ENCODE measurements at regions not wholly inside any gene's neighbourhood (a gene's known extent, or its start where the extent isn't known, plus 50 kb on each side); places are given as distances from the start of the nearest gene placed in this dataset.
"Not testable (repeated sequence)": the region's sequence is repeated elsewhere in the genome, so short reads cannot be mapped to it uniquely, and the experiment has no call there.

DNA sequence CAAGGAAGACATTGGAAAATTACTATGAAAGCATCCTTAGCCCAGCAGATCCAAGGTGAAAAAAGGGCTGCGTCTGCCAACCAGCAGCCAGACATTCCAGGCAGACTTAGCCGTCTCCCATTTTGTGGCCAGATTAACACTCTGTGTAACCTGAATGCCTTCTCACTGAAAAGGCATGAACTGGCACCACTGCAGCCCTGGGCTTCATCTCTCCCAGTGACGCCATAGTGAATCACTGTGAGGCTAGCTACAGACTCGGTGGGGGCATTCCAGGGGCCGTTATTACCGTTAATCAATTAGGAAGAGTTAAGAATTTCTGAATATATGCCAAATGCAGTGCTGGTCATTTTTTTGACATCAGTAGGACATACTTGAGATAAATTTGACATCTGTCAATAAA lies 627.4 kb downstream of the LMO4 start:
- DNase-seq (ENCODE audit: low read depth), result peak; percentile 98

DNA sequence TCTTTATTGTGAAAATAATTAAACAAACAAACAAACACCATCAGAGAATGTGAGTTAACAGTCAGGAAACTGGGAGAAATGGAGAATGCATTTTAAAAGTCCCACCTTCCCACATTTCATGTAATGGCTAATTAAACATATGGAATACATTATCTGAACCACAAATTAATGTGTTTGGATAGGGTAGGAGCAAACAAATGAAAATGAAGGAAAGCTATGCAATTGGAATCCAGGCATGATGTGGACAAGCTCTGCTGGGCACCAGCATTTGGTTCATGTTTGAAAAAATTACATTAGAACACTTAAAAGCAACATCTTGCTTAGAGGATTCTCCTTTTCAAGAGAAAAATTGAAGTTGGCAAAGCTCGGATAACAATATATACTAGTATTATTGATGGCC lies 628.1 kb downstream of the LMO4 start:
- DNase-seq (ENCODE audit: low read depth), result no peak

DNA sequence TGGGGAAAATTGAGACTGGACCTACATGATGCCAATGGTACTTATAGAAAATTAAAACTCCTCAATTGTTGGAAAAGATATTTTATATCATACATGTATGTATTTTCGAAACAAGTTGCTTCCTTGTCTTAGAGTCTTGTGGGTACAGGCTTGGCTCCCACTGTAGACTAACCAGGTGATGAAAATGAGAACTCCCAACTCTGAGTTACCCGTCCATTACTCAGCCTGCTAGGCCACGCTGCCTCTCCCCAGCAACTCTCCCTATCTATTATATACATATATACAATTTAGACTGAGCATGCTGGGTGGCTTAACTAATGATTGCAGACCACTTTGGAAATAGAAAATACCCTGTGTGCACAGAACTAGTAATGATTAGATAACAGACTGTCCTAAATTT lies 628.7 kb downstream of the LMO4 start:
- DNase-seq (ENCODE audit: low read depth), result no peak

DNA sequence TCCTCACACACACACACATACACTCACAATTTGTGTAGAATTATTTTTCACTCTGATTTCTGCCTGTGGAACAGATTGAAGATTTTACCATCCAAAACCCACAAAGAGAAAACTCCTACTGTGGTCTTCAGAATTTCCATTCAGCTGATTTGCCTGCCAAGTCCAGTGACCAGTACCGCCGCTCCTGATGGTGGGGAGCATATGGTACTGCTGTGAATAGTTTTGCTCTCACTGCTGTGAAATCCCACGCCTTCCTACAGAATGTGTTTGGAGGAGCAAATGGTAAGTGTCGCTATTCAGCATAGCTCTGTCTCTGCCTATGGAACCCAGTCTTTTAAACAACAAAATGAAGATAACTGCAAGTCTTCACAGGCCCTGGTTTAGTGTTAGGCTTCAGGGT lies 629.5 kb downstream of the LMO4 start:
- no peak for DNase-seq (ENCODE audit: low read depth)

DNA sequence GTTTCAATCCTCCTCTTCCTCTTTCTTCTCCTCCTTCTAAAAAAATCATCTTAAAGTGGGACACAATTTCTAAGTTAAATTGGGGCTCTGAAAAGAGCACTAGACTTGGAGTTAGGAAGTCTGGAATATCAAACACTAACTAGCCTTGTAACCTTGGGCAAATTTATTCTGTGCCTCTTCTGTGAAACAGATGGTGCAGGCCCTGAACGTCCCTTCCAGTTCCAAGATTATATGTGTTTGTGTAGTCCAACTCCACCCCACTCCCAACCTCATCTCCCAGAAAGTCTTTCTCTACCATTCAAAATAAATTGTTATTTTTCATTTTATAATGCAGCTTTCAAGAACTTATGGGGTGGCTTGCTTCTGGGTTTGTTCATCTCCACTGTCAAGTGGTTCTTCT lies 630.0 kb downstream of the LMO4 start:
- DNase-seq (ENCODE audit: low read depth), result no peak

- no peak for DNase-seq (ENCODE audit: low read depth)
Observed at GRCh38 chr1:87959236-87959635, 630.6 kb downstream of the LMO4 start.

DNA sequence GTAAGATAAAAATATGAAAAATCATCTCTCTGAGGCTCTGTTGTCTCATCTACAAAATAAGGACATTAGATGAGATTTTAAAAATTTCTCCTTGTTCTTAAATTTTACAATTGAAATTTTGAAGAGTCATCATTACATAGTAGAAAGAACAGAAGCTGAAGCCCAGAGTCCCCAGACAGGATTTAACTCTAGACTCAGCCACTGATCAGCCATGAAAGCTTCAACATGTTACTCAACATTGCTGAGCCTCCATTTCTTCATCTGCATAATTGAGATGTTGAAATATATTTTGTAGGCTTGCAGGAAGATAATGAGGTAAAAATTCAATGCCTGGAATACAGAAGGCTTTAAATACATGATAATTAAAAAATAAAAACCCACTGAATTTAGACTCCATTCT lies 633.3 kb downstream of the LMO4 start:
- no peak for DNase-seq (ENCODE audit: low read depth)

GRCh38 chr1:87963556-87963955 lies 634.9 kb downstream of the LMO4 start:
- no peak for DNase-seq (ENCODE audit: low read depth)

DNA sequence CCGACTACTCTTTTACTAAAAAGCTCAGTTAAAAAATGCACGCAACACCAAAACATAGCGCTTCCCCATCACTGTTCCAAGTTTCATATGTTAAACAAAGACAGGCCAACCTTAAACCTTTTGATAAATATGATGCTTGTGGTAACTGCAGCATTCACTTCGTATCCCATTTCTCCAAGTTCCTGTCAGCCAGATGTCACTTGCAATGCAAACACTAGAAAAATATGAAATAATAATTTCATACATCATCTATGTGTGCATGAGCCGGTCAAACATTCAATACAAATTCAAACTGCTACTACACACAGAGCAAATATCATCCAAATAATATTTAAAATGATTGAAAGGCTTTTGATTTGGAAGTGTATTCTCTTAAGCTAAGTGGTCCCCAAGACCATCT lies 636.5 kb downstream of the LMO4 start:
- DNase-seq (ENCODE audit: low read depth), result no peak

- peak; percentile 91 for DNase-seq (ENCODE audit: low read depth)
Observed at GRCh38 chr1:87968197-87968955, 639.7 kb downstream of the LMO4 start.

DNA sequence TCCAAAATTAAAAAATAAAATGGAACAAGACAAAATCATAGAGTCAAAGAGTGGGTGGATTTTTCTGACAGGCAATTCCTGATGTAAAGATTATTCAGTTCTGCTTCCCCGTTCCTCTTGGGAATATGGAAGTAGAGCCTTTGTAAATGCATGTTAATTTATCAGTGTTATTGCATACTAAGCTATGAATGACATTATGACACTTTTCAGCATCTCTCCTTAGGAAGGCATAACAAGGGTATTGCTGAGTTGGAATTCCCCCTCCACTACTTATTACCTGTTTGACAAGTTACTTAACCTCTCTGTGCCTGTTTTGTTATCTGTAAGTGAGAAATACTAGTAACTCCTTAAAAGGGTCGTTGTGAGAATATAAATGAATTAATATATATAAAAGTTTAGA lies 640.4 kb downstream of the LMO4 start:
- no peak for DNase-seq (ENCODE audit: low read depth)

DNA sequence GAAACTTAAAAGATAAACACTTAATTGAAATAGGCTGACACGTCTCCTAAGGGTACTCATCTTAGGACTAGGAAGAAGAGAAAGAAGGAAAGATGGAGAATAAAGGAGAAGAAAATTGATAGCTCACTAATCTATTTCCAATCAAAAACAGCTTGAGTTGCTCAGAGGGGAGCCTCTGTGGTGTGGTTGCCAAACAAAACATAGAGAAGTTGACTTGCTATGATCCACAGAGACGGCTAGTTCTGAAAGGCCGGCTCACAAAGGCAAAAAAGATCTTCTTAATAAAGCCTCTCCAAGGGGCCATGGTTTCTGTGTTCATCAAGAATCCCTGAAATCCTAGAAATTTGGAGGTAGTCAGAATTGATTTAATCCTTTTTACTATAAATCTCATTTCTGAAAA lies 644.1 kb downstream of the LMO4 start:
- DNase-seq (ENCODE audit: low read depth), result no peak

DNA sequence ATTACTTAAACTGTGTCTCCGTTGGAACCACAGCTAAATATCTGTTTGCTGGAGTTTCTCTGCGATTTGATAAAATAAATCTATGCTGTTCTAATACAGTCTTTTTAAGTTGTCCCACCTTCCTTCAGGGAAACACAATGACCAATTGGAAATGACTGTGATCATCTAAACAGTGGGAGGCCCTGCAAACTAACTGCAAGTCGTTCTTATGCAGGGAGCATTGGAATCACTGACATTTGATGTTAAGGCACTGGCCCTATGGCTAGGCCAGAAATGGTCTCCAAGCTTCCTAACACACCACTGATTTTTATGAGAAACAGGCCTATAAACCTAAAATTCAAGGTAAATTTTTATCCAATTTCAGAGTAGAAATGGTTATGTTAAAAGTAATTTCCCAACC lies 645.2 kb downstream of the LMO4 start:
- DNase-seq (ENCODE audit: low read depth), result no peak

GRCh38 chr1:87976316-87976715 lies 647.6 kb downstream of the LMO4 start:
- no peak for DNase-seq (ENCODE audit: low read depth)

GRCh38 chr1:87977145-87977544 lies 648.5 kb downstream of the LMO4 start:
- no peak for DNase-seq (ENCODE audit: low read depth)

- DNase-seq (ENCODE audit: low read depth), result no peak
Observed at GRCh38 chr1:87979079-87979478, 650.4 kb downstream of the LMO4 start.

DNA sequence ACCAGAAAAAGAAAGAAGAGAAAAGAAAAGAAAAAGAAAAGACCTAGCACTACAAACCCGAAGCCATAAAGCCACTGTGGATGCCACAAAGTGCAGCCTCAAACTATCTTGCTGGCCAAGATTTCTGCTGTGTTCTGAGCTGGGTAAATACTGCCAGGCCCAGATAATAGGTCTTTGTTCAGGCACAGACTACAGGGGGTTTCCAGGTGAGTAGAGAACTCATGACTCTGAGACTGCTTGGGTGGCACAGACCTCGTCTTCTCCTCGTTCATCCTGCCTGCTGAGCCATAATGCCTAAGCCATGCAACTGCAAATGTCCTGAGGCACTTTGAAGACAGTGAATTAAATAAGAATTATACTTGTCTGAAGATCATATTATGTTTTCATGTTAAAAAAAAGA lies 651.8 kb downstream of the LMO4 start:
- DNase-seq (ENCODE audit: low read depth), result no peak

- DNase-seq (ENCODE audit: low read depth), result no peak
Observed at GRCh38 chr1:87981386-87981785, 652.7 kb downstream of the LMO4 start.

DNA sequence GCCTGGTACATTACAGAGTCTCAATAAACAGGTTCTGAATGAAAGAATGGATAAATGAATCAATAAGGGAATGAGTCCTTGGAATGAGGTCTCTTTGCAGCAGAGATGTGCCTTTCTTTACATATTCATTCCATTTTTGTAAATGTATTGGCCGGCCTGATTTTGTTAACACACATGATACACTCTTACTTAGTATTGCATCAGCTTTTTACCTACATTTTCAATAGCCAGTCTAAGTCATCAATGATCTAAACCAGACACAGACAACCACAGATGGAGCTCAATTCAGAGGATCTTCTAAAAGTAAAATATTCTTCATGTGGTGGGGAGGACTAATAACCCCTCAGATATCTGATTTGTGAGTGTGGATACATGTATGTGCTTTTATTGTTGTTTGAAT lies 653.1 kb downstream of the LMO4 start:
- DNase-seq (ENCODE audit: low read depth), result no peak

GRCh38 chr1:87983841-87984240 lies 655.2 kb downstream of the LMO4 start:
- DNase-seq (ENCODE audit: low read depth), result no peak

GRCh38 chr1:87985071-87985470 lies 656.4 kb downstream of the LMO4 start:
- DNase-seq (ENCODE audit: low read depth), result no peak

DNA sequence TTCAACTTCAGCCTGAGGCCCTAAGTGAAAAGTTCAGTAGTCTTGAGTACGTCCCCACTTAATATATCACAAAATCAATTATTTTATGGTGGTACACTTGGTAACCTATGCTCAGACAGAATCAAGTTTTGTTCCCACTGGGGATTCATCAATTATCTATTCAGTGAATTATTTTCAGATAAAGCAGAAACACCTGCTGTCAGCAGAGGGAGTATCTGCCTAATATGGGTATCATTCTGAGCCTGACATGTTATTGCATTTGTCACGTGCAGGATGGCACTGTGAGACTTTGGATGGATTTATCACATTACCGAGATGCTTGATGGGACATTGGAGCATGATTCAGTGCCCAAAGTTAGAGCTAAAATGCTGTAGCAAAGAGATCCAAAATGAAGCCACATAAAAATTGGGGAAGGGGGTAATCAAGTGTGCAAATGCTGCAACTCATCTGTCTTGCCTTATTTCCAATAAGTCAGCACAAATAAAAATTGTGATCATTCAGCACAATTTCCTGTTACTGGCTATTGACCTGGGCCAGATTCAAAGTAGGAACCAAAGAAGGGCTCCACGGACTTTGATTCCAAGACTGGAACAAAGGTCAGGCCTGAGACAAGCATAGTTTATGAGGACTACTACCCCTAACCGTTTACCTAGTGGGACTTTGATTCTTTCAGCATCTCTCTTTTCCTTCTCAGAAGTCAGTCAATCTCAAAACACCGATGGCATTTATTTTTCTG lies 657.6 kb downstream of the LMO4 start:
- no peak for DNase-seq (ENCODE audit: low read depth)

DNA sequence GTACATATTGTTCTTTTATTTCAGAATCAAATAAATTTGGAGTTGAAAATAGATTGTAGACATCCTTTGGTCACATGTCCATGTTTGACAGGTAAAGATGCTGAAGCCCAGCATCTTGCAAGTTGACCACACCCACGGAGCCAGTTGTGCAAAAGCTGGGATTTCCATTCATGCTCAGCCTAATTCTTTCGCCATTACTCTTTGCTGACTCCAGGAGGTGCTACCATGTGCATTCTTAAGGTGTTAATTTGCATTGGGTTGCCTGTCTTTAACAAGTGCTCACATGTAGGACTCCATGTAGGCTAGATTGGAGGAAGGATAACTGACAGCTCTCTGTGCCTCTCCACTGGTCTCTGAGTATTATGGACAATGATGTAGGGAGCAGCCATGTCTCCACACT lies 660.7 kb downstream of the LMO4 start:
- no peak for DNase-seq (ENCODE audit: low read depth)

DNA sequence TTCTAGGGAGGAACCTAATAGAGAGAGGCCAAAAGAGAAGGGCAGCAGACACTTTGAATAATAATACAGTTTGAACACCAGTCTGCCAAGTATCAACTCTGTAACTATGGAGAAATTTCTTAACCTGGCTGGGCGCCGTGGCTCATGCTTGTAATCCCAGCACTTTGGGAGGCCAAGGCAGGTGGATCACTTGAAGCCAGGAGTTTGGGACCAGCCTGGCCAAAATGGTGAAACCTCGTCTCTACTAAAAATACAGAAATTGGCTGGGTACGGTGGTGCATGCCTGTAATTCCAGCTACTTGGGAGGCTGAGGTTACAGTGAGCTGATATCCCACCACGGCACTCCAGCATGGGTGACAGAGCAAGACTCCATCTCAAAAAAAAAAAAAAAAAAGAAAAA lies 663.9 kb downstream of the LMO4 start:
- DNase-seq (ENCODE audit: low read depth), result not testable (repeated sequence)
